ENCODE measurements at regions not wholly inside any gene's neighbourhood (a gene's known extent, or its start where the extent isn't known, plus 50 kb on each side); places are given as distances from the start of the nearest gene placed in this dataset.

- Histone ChIP-seq H3K9ac (ENCODE audit: low read length) (no peak overlapping the region), H4K20me1 (ENCODE audit: low read length) (no peaks in the 10 kb centered on the region), H2AFZ (ENCODE audit: low read length) (no peak overlapping the region), H3K9me2 (replicated peaks; ENCODE audit: low read length) (no peaks in the 10 kb centered on the region), H3K36me3 (ENCODE audit: low read depth, low read length) (no peaks in the 10 kb centered on the region), H3K4me1 (ENCODE audit: insufficient read depth, low read length) (no peaks in the 10 kb centered on the region), H3K9me3 (ENCODE audit: low read length) (no peaks in the 10 kb centered on the region), H3F3A (ENCODE audit: low read length, unreplicated experiment) (no peaks in the 10 kb centered on the region), H3K27ac (ENCODE audit: low read length) (no peak overlapping the region), H3K79me2 (ENCODE audit: low read length) (no peaks in the 10 kb centered on the region), H3K4me2 (ENCODE audit: low read length) (no peak overlapping the region), H3K27me3 (ENCODE audit: low read length) (no peaks in the 10 kb centered on the region), H3K4me3 (ENCODE audit: low read length) (no peak overlapping the region)
- TF ChIP-seq EZH2 (IDR thresholded peaks at IDR 0.05; ENCODE audit: low read length, unreplicated experiment), result no peak
- no peak for TF ChIP-seq CTCF (conservative IDR thresholded peaks at IDR 0.05; ENCODE audit: low read depth, low read length)
- no peak for TF ChIP-seq EZH2phosphoT487 (IDR thresholded peaks at IDR 0.05; ENCODE audit: borderline replicate concordance, low read length)
- POLR2A ChIA-PET (ENCODE audit: unreplicated experiment), result no interaction called here
- ATAC-seq (no peak), DNase-seq (no peak)
- CTCF ChIA-PET, result no interaction called here
- BruUV-seq (replicated peaks), result no TSS peak
- intact Hi-C loops (cut with micrococcal nuclease), result no loop called here
These were observed 249.2 kb upstream of the NOCT start for GRCh38 chr4:138766332-138766731.

- CTCF ChIA-PET, result no interaction called here
- Histone ChIP-seq H3K9me2 (replicated peaks; ENCODE audit: low read length) (no peaks in the 10 kb centered on the region), H4K20me1 (ENCODE audit: low read length) (no peaks in the 10 kb centered on the region), H3K79me2 (ENCODE audit: low read length) (no peaks in the 10 kb centered on the region), H3K4me1 (ENCODE audit: insufficient read depth, low read length) (no peaks in the 10 kb centered on the region), H3K27me3 (ENCODE audit: low read length) (no peaks in the 10 kb centered on the region), H3K4me2 (ENCODE audit: low read length) (no peak overlapping the region), H3K9me3 (ENCODE audit: low read length) (no peaks in the 10 kb centered on the region), H3K36me3 (ENCODE audit: low read depth, low read length) (no peaks in the 10 kb centered on the region), H3K9ac (ENCODE audit: low read length) (no peak overlapping the region), H3K4me3 (ENCODE audit: low read length) (no peak overlapping the region), H3F3A (ENCODE audit: low read length, unreplicated experiment) (no peaks in the 10 kb centered on the region), H3K27ac (ENCODE audit: low read length) (no peak overlapping the region), H2AFZ (ENCODE audit: low read length) (no peak overlapping the region)
- intact Hi-C loops (cut with micrococcal nuclease), result no loop called here
- POLR2A ChIA-PET (ENCODE audit: unreplicated experiment), result no interaction called here
- no peak for ATAC-seq
- no TSS peak for BruUV-seq (replicated peaks)
- TF ChIP-seq EZH2 (IDR thresholded peaks at IDR 0.05; ENCODE audit: low read length, unreplicated experiment), result no peak
- no peak for TF ChIP-seq CTCF (conservative IDR thresholded peaks at IDR 0.05; ENCODE audit: low read depth, low read length)
- TF ChIP-seq EZH2phosphoT487 (IDR thresholded peaks at IDR 0.05; ENCODE audit: borderline replicate concordance, low read length), result no peak
- DNase-seq, result no peak
These were observed 250.1 kb upstream of the NOCT start for GRCh38 chr4:138765442-138765841.

GRCh38 chr4:138761638-138762220 is 253.9 kb upstream of the NOCT start:
- BruUV-seq (replicated peaks), result no TSS peak
- Histone ChIP-seq H3K4me2 (ENCODE audit: low read length) (no peak overlapping the region), H4K20me1 (ENCODE audit: low read length) (no peaks in the 10 kb centered on the region), H3K36me3 (ENCODE audit: low read depth, low read length) (no peaks in the 10 kb centered on the region), H3K27me3 (ENCODE audit: low read length) (no peaks in the 10 kb centered on the region), H2AFZ (ENCODE audit: low read length) (no peak overlapping the region), H3F3A (ENCODE audit: low read length, unreplicated experiment) (no peaks in the 10 kb centered on the region), H3K27ac (ENCODE audit: low read length) (no peak overlapping the region), H3K79me2 (ENCODE audit: low read length) (no peaks in the 10 kb centered on the region), H3K4me3 (ENCODE audit: low read length) (no peak overlapping the region), H3K4me1 (ENCODE audit: insufficient read depth, low read length) (no peaks in the 10 kb centered on the region), H3K9me2 (replicated peaks; ENCODE audit: low read length) (no peaks in the 10 kb centered on the region), H3K9me3 (ENCODE audit: low read length) (no peaks in the 10 kb centered on the region), H3K9ac (ENCODE audit: low read length) (no peak overlapping the region)
- POLR2A ChIA-PET (ENCODE audit: unreplicated experiment), result no interaction called here
- TF ChIP-seq CTCF (conservative IDR thresholded peaks at IDR 0.05; ENCODE audit: low read depth, low read length), result no peak
- TF ChIP-seq EZH2 (IDR thresholded peaks at IDR 0.05; ENCODE audit: low read length, unreplicated experiment), result no peak
- no peak for TF ChIP-seq EZH2phosphoT487 (IDR thresholded peaks at IDR 0.05; ENCODE audit: borderline replicate concordance, low read length)
- intact Hi-C loops (cut with micrococcal nuclease), result no loop called here
- ATAC-seq (no peak), DNase-seq (no peak)
- CTCF ChIA-PET, result no interaction called here

Measured in PC-3 (cell line).